ENCODE measurements at regions not wholly inside any gene's neighbourhood (a gene's known extent, or its start where the extent isn't known, plus 50 kb on each side); places are given as distances from the start of the nearest gene placed in this dataset.
"Not testable (repeated sequence)": the region's sequence is repeated elsewhere in the genome, so short reads cannot be mapped to it uniquely, and the experiment has no call there.

- DNase-seq, result no peak
Observed at GRCh38 chr11:69887330-69887729, 68.1 kb upstream of the FGF3 start.

- DNase-seq, result no peak
Observed at GRCh38 chr11:69887841-69888427, 68.7 kb upstream of the FGF3 start.

GRCh38 chr11:69888483-69889181 lies 69.4 kb upstream of the FGF3 start:
- peak; percentile 74 for DNase-seq

DNA sequence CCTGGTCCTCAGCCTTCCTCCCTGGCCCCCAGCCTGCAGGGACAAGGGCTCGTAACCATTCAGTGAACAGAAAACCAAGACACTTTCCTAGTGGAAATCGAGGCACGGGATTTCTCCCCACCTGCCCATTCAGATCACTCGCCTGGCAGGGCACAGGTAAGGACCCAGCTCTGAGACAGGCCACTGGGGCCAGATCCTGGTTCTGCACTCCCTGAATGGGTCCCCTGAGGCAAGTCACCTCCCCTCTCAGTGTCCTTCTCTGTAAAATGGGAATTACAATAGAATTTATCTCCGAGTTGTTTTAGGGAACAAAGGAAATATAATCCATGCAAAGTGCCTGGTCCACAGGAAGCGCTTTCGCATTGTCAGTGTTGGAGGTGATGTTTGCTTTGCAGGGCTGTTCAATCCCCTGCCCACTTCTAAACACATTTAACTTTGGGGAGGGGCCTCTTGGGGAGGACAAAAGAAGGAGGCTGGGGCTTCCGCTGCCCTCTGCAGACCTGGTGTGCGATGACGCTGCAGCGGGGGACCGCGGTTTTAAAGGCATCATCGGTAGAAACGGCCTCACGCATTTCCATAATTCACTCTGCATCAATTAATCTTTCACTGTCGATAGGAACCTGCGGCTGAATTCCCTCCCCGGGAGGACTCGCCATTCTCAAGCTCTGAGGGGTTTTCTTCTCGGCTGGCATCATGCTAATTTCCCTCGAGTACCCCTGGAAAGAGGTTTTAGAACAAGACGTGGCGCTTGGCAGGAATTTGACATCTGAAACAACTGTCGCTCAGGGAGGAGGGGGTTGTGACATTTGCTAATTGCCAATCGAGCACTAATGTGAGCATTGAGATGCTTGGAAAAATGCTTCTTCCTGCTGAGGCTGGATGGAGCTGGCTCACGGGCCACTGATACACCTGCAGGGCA lies 70.4 kb upstream of the FGF3 start:
- DNase-seq, result no peak

- DNase-seq, result no peak
Observed at GRCh38 chr11:69890476-69890875, 71.3 kb upstream of the FGF3 start.

GRCh38 chr11:69891421-69892236 lies 72.4 kb upstream of the FGF3 start:
- DNase-seq, result no peak

DNA sequence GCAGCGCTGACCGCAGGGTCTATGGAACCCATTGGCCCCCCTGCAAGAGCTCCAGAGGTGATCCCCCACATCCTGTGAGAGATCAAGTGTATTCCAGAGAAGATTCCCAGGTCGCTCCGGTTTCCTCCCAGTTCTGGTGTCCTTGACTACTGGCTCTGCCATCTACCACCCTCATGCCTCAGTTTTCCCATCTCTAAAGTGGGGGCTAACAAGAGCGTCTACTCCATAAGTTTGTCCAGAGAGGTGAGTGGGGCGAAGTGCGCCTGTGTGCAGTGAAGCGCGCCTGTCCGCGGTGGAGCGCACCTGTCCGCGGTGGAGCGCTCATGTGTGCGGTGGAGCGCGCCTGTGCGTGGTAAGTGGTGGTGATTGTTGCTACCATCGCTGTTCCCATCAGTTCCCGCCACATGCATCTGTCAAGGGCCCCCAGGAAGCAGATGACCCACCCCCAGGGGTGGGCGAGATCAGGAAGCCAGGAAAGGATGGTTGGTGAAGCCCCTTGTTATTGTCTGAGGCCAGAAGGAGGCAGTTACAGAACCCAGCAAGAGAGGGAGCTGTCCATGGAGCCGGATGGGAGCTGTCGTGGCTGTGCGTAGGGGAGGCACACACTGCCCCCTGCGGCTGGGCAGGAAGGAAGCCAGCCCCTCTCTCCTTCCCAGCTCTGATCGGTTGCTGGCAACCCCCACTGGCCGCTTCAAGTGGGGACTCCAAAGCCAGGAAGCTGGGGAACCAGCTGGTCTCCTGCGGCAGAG lies 73.2 kb upstream of the FGF3 start:
- no peak for DNase-seq

DNA sequence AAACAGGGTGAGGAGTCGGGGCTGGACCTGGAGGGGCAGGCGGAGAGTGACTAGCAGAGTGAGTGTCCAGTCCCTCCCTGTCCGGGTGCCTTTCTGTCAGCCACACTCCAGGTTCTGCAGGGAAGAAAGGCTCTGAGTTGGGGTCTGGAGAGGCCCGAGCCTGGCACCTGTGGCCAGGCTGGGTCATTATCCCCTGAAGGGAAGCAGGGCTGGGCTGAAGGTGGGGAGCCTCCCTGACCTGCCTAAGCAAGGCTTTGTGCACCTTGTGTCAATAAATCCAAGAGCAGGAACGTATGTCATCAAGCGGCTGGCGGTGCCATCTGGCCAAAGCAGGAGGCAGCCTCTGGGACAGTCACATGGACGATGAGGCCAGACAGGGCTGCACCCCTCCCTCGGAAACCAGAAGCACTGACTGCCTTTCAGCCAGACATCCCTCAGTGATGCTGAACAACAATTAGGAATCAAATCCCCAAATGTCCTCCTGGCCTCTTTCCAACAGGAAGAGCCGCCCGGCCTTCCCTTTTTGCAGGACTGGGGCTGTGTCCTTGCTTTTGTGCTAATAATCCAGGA lies 73.9 kb upstream of the FGF3 start:
- no peak for DNase-seq

DNA sequence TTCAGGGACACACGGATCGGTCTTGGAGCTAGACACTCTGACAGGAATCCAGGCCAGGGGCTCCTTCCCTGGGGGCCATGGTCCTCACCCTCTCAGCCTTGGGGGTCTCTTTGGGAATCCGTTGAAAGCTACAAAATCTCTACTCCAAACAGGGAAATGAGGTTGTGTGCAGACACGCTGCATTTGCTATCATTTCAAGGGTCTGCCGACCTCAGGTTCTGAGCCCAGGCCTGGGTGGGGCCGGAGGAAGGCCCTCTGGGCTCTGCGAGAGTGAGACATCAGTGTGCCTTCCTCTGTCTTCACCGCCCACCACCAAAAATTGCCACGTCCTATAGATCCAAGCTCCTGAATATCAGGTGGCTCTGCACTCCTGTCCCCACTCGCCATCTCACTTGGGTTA lies 74.4 kb upstream of the FGF3 start:
- DNase-seq, result no peak

DNA sequence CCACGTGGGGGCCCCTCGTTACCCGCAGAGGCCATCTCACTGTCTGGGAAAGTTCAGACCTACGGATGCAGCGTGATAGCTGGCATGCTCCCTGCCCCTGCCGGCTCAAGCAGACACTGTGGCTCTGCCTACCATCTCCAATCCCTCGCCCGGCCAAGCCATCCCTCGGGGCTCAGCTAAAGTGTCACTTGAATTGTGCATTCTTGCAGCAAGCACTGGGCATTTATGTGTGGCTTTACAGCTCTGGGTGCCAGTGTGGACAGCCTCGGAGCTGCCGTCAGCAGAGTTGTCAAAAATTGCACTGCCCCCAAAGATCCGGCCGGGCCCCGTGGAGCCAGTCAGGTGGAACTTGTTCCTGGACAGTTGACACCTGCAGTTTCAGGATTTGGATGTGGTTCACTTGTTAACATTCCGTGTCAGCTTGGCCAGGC lies 75.0 kb upstream of the FGF3 start:
- DNase-seq, result no peak

DNA sequence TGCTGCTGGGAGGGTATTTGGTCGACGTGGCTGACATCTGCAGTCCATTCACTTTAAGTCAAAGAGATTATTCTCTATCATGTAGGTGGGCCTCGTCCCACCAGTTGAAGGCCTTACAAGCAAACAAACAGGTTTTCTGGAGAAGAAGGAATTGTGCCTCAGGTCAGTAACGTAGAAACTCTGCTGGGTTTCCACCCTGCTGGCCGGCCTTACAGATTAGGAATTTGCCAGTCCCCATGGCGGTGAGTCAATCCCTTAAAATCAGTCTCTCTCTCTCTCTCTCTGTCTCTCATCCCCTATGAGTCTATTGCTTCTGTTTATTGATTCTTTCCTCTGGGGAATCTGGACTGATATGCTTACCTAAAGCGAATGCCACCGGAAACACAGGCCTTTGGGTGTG lies 75.4 kb upstream of the FGF3 start:
- DNase-seq, result no peak

- DNase-seq, result no peak
Observed at GRCh38 chr11:69896250-69896649, 77.0 kb upstream of the FGF3 start.

- no peak for DNase-seq
Observed at GRCh38 chr11:69898123-69898522, 78.9 kb upstream of the FGF3 start.

DNA sequence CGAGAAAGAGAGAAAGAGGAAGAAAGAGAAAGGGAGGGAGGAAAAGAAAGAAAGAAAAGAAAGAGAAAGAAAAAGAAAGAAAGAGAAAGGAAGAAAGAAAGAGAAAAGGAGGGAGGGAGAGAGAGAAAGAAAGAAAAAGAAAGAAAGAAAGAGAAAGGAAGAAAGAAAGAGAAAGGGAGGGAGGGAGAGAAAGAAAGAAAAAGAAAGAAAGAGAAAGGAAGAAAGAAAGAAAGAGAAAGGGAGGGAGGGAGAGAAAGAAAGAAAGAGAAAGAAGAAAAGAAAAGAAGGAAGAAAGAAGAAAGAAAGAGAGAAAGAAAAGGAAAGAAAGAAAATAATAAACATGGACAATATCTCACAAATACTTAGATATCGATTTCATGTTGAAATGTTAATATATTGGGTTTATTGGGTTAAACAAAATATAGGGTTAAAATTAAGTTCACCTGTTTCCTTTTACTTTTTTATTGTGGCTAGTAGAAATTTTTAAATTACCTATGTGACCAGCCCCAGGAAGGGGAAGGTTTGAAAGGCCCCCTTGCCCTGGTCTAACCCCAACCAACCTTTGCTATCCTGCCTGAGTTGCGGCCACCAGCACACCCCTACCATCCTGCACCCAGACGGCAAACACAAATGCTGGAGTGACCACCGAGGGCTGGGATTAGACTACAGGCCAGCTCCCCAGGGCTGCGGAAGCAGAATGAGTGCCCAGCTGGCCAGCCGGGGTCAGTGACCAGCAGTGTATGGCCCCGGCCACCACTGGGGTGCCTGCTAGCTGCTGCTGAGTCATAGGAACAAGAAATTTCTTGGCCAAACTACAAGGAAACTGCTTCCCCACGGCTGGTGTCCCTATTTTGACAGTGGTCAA lies 81.0 kb upstream of the FGF3 start:
- DNase-seq, result no peak

GRCh38 chr11:69900822-69901302 lies 81.6 kb upstream of the FGF3 start:
- not testable (repeated sequence) for DNase-seq

DNA sequence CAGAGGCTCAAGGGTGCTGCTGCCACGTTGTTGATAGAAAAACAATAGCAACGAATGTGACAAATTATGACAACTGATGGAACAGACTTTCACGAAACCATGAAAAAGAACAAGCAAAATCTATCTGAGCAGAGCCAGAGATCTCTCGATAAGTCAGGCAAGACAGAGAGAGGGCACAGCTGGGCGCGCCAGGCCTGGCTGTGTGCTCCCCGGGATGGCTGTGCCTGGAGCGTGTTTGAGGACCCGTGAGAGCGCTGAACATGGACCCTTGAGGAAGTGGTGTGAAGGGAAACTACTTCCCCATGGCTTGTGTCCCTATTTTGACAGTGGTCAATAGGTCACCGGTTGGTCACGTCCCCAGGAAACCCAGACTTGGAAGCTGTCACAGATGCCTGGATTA lies 83.1 kb upstream of the FGF3 start:
- no peak for DNase-seq

DNA sequence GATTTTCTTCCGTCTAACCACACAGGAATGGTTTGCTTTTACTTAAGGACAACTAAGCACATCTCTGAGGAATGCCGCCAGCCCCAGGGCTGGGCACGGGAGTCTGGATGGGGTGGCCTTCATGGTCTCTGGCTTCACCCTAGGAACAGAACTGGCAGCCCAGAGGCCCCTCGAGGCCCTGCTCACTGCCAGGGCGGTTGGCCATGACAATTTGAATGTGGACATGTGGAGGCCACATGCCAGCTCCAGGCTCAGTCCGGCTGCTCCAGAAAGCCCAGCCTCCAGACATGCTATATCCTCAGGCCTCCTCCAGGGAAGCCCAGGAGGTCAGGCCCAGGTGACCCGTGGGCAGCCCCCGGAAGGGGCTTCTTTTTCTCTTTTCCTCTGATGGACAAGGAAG lies 84.0 kb upstream of the FGF3 start:
- no peak for DNase-seq

DNA sequence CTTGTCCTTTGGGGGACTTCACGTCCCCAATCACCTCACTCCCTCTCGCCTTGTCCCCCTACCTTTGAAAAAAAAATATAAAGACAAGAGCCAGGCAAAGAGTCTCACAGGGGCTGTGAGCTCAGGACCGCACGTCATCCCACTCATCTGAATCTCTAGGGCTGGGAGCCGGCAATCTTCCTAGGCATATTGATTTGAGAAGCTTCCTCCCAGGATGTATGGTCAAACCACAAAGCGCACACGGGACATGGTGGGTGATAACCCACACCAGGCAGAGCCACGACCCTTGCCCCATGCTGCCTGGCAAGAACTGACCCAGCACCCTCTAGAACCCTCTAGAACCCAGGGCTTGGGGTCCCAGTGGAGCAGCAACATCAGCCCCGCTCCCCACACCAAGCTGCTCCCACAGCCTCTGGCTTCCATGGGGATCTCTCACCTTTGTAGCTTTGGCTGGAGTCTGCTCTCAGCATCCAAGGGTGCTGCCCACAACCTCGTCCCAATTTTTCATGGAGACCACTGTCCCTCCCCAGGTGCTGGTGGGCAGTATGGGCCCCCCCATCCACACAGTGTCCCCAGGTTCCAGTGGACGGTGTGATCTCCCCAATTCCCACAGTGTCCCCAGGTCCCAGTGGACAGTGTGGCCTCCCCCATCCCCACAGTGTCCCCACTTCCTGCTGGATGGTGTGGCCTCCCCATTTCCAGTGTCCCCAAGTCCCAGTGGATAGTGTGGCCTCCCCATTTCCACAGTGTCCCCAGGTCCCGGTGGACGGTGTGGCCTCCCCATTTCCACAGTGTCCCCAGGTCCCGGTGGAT lies 85.2 kb upstream of the FGF3 start:
- no peak for DNase-seq

DNA sequence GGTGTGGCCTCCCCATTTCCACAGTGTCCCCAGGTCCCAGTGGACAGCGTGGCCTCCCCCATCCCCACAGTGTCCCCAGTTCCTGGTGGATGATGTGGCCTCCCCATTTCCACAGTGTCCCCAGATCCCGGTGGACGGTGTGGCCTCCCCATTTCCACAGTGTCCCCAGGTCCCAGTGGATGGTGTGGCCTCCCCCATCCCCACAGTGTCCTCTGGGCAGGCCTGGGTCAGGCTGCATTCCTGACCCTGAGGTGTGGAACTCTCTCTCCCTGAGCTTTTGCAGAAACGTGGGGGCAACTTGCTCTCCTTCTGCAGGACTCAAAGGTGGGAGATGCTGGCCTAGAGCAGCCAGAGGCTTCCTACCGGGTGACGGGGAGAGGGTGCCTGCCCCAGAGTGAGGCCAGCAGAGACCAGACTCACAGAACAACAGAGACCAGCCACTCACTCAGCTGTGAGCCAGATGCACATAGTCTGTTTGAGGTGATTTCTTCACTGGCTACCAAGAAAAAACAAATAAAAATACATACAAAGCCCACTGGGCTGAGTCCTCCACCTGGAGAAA lies 85.8 kb upstream of the FGF3 start:
- DNase-seq, result no peak

Measured in NCI-H1105 (cell line).